NCI-H187 (cell line): ENCODE measurements at regions not wholly inside any gene's neighbourhood (a gene's known extent, or its start where the extent isn't known, plus 50 kb on each side); places are given as distances from the start of the nearest gene placed in this dataset.
"Not testable (repeated sequence)": the region's sequence is repeated elsewhere in the genome, so short reads cannot be mapped to it uniquely, and the experiment has no call there.

ENCODE experiments used
- DNase-seq, 2 experiments: peaks; one replicate each; lab custom pipeline; 2025; lab: John Stamatoyannopoulos, UW

GRCh38 chr11:37511425-37511933, 913.4 kb upstream of the RAG2 start:
- no peak for DNase-seq

- no peak for DNase-seq
Observed at GRCh38 chr11:37509506-37509905, 911.5 kb upstream of the RAG2 start.

GRCh38 chr11:37506531-37506930, 908.5 kb upstream of the RAG2 start:
- DNase-seq = no peak

GRCh38 chr11:37505406-37505805, 907.4 kb upstream of the RAG2 start:
- no peak for DNase-seq

- no peak for DNase-seq
Observed at GRCh38 chr11:37504921-37505320, 906.9 kb upstream of the RAG2 start.

GRCh38 chr11:37504060-37504611, 906.1 kb upstream of the RAG2 start:
- DNase-seq = no peak

GRCh38 chr11:37503411-37504059, 905.5 kb upstream of the RAG2 start:
- DNase-seq = no peak

GRCh38 chr11:37502202-37502601, 904.2 kb upstream of the RAG2 start:
- DNase-seq = no peak

GRCh38 chr11:37500425-37500824, 902.4 kb upstream of the RAG2 start:
- DNase-seq = no peak

- DNase-seq = no peak
Observed at GRCh38 chr11:37497326-37497725, 899.3 kb upstream of the RAG2 start.

GRCh38 chr11:37496201-37496600, 898.2 kb upstream of the RAG2 start:
- DNase-seq = no peak

- no peak for DNase-seq
Observed at GRCh38 chr11:37484298-37484697, 886.3 kb upstream of the RAG2 start.

- DNase-seq = no peak
Observed at GRCh38 chr11:37483761-37484160, 885.7 kb upstream of the RAG2 start.

GRCh38 chr11:37474889-37475288, 876.9 kb upstream of the RAG2 start:
- no peak for DNase-seq

GRCh38 chr11:37468344-37468743, 870.3 kb upstream of the RAG2 start:
- no peak for DNase-seq

GRCh38 chr11:37465221-37465620, 867.2 kb upstream of the RAG2 start:
- no peak for DNase-seq

- no peak for DNase-seq
Observed at GRCh38 chr11:37459456-37459855, 861.4 kb upstream of the RAG2 start.

- no peak for DNase-seq
Observed at GRCh38 chr11:37456746-37457145, 858.7 kb upstream of the RAG2 start.

- no peak for DNase-seq
Observed at GRCh38 chr11:37451903-37452302, 853.9 kb upstream of the RAG2 start.

GRCh38 chr11:37450613-37451012, 852.6 kb upstream of the RAG2 start:
- DNase-seq = no peak

- no peak for DNase-seq
Observed at GRCh38 chr11:37449146-37449545, 851.1 kb upstream of the RAG2 start.

GRCh38 chr11:37442576-37442975, 844.5 kb upstream of the RAG2 start:
- no peak for DNase-seq

- DNase-seq = not testable (repeated sequence)
Observed at GRCh38 chr11:37431633-37432230, 833.7 kb upstream of the RAG2 start.
